H1 (cell line): ENCODE measurements at regions not wholly inside any gene's neighbourhood (a gene's known extent, or its start where the extent isn't known, plus 50 kb on each side); places are given as distances from the start of the nearest gene placed in this dataset.

Experiments used
- CTCF ChIA-PET: fragments of 300-600 bp; sonication (Branson Sonifier 250); formaldehyde crosslinking; loops from one replicate; lab custom pipeline; 2021; ENCODE audit not compliant: partially characterized antibody; lab: Charles Lee
- POLR2A ChIA-PET: fragments of 300-600 bp; sonication (Branson Sonifier 250); formaldehyde crosslinking; loops from one replicate; lab custom pipeline; 2021; ENCODE audit warnings: inconsistent platforms; ENCODE audit not compliant: partially characterized antibody; lab: Charles Lee
- DNase-seq, 2 experiments: peaks; one replicate each; pipeline versions ENCODE4 v3.0.0 to v3.0.0-alpha.2; 2010 to 2022; ENCODE audit warnings: low spot score in 2 of 2, low read depth in 1 of 2, mixed read lengths in 1 of 2
- FAIRE-seq: peaks from 2 replicates; lab custom pipeline; 2011; peaks lifted over from hg19 to GRCh38; lab: Jason Lieb, UNC
- H2AFZ ChIP-seq: 2 replicates; pipeline ENCODE4 v1.8.1; 2012; ENCODE audit warnings: low read length, inconsistent platforms
- H2AK5ac ChIP-seq: 2 replicates; pipeline ENCODE4 v1.6.1; 2013; ENCODE audit warnings: low read depth, low read length
- H2BK120ac ChIP-seq: replicated peaks from 2 replicates; pipeline ENCODE3; 2013; ENCODE audit warnings: low read depth, low read length, inconsistent platforms
- H2BK12ac ChIP-seq: 2 replicates; pipeline ENCODE4 v1.6.1; 2013; ENCODE audit warnings: low read depth, low read length
- H2BK15ac ChIP-seq: 2 replicates; pipeline ENCODE4 v1.6.1; 2013; ENCODE audit warnings: low read length
- H2BK20ac ChIP-seq: 2 replicates; pipeline ENCODE4 v1.6.1; 2013; ENCODE audit warnings: low read length
- H2BK5ac ChIP-seq: 2 replicates; pipeline ENCODE4 v1.6.1; 2013; ENCODE audit warnings: low read depth, low read length
- H3K14ac ChIP-seq: 2 replicates; pipeline ENCODE4 v1.6.1; 2013; ENCODE audit warnings: inconsistent platforms; ENCODE audit not compliant: insufficient read length
- H3K18ac ChIP-seq: 2 replicates; pipeline ENCODE4 v1.6.1; 2013; ENCODE audit warnings: low read length; ENCODE audit errors: extremely low read depth
- H3K23ac ChIP-seq: 2 replicates; pipeline ENCODE4 v1.6.1; 2013; ENCODE audit warnings: inconsistent platforms; ENCODE audit not compliant: insufficient read length
- H3K23me2 ChIP-seq: 2 replicates; pipeline ENCODE4 v1.6.1; 2013; ENCODE audit warnings: low read depth, low read length
- H3K27ac ChIP-seq: 2 replicates; pipeline ENCODE4 v1.6.1; 2011; ENCODE audit warnings: low read depth, low read length, inconsistent platforms
- H3K27me3 ChIP-seq, 4 experiments: replicated peaks in 1 of 4; 1 replicate in 1 of 4; 2 replicates in 3 of 4; pipeline versions ENCODE4 v1.6.1 to v1.8.1; 2011 to 2013; ENCODE audit warnings: low read length in 3 of 4, mild to moderate bottlenecking in 3 of 4, inconsistent platforms in 2 of 4, mixed read lengths in 2 of 4, moderate library complexity in 1 of 4; ENCODE audit not compliant: control insufficient read depth in 3 of 4, insufficient read depth in 3 of 4; ENCODE audit errors: extremely low read depth in 1 of 4
- H3K36me3 ChIP-seq, 4 experiments: 2 replicates each; pipeline versions ENCODE4 v1.6.1 to v1.8.1; 2011 to 2013; ENCODE audit warnings: mild to moderate bottlenecking in 4 of 4, low read length in 3 of 4, moderate library complexity in 2 of 4, control low read depth in 1 of 4, inconsistent platforms in 1 of 4; ENCODE audit not compliant: insufficient read depth in 4 of 4, control insufficient read depth in 2 of 4
- H3K4ac ChIP-seq: replicated peaks from 2 replicates; pipeline ENCODE3; 2013; ENCODE audit warnings: low read length, low read depth, mixed read lengths, inconsistent platforms; ENCODE audit not compliant: insufficient read length
- H3K4me1 ChIP-seq, 4 experiments: replicated peaks in 1 of 4; 1 replicate in 1 of 4; 2 replicates in 3 of 4; pipeline versions ENCODE4 v1.6.1 to v1.8.1; 2011 to 2013; ENCODE audit warnings: low read length in 3 of 4, inconsistent platforms in 2 of 4, mixed read lengths in 1 of 4; ENCODE audit not compliant: insufficient read depth in 4 of 4, control insufficient read depth in 3 of 4
- H3K4me2 ChIP-seq, 2 experiments: 2 replicates each; pipeline versions ENCODE4 v1.6.1 to v1.8.1; 2011 to 2013; ENCODE audit warnings: low read depth in 2 of 2, low read length in 2 of 2, control low read depth in 1 of 2, inconsistent platforms in 1 of 2, mild to moderate bottlenecking in 1 of 2; ENCODE audit not compliant: insufficient read depth in 1 of 2
- H3K4me3 ChIP-seq, 4 experiments: fragments of 200-600, 300-600 bp in 1 of 4; sonication (generic), shearing (Covaris generic), sonication (Bioruptor Twin) in 1 of 4; 2 replicates each; pipeline versions ENCODE4 v1.5.1 to v1.8.1; 2011 to 2016; ENCODE audit warnings: low read length in 4 of 4, low read depth in 3 of 4, control low read depth in 2 of 4, inconsistent platforms in 2 of 4, mild to moderate bottlenecking in 2 of 4, mixed read lengths in 1 of 4, moderate library complexity in 1 of 4; ENCODE audit not compliant: insufficient read depth in 2 of 4; ENCODE audit errors: extremely low read depth in 1 of 4
- H3K56ac ChIP-seq: replicated peaks from 2 replicates; pipeline ENCODE3; 2013; ENCODE audit warnings: low read depth, mild to moderate bottlenecking, mixed read lengths, low read length, inconsistent platforms; ENCODE audit not compliant: insufficient read length
- H3K79me1 ChIP-seq: 2 replicates; pipeline ENCODE4 v1.6.1; 2013; ENCODE audit warnings: low read depth, low read length, control low read depth
- H3K79me2 ChIP-seq, 2 experiments: 2 replicates each; pipeline versions ENCODE4 v1.6.1 to v1.8.1; 2012 to 2013; ENCODE audit warnings: low read length in 2 of 2, mild to moderate bottlenecking in 2 of 2, inconsistent platforms in 1 of 2; ENCODE audit not compliant: insufficient read depth in 2 of 2, control insufficient read depth in 1 of 2
- H3K9ac ChIP-seq, 4 experiments: replicated peaks in 1 of 4; 1 replicate in 1 of 4; 2 replicates in 3 of 4; pipeline versions ENCODE4 v1.6.1 to v1.8.1; 2011 to 2013; ENCODE audit warnings: low read depth in 3 of 4, low read length in 3 of 4, control low read depth in 2 of 4, mild to moderate bottlenecking in 2 of 4, moderate library complexity in 2 of 4, inconsistent platforms in 1 of 4; ENCODE audit errors: extremely low read depth in 1 of 4
- H3K9me3 ChIP-seq, 2 experiments: 2 replicates each; pipeline versions ENCODE4 v1.6.1 to v1.8.1; 2012 to 2013; ENCODE audit warnings: mild to moderate bottlenecking in 2 of 2, moderate library complexity in 2 of 2, control low read depth in 1 of 2, inconsistent platforms in 1 of 2, low read depth in 1 of 2, low read length in 1 of 2, mixed read lengths in 1 of 2; ENCODE audit not compliant: insufficient read depth in 2 of 2
- H4K20me1 ChIP-seq, 2 experiments: replicated peaks in 1 of 2; 2 replicates each; pipeline versions ENCODE3 to v1.8.1; 2011 to 2013; ENCODE audit warnings: inconsistent platforms in 2 of 2, low read length in 2 of 2, mild to moderate bottlenecking in 1 of 2; ENCODE audit not compliant: insufficient read depth in 2 of 2, control insufficient read depth in 1 of 2
- H4K5ac ChIP-seq: 2 replicates; pipeline ENCODE4 v1.6.1; 2013; ENCODE audit warnings: low read length, low read depth, mixed read lengths, inconsistent platforms; ENCODE audit not compliant: insufficient read length
- H4K8ac ChIP-seq: 2 replicates; pipeline ENCODE4 v1.8.0; 2013; ENCODE audit warnings: mild to moderate bottlenecking, moderate library complexity, low read length, inconsistent platforms; ENCODE audit not compliant: insufficient read depth; ENCODE audit errors: extremely low read depth
- H4K91ac ChIP-seq: replicated peaks from 2 replicates; pipeline ENCODE3; 2013; ENCODE audit warnings: low read length, mixed read lengths, inconsistent platforms; ENCODE audit not compliant: insufficient read length
- CTBP2 ChIP-seq: IDR thresholded peaks from 2 replicates; pipeline ENCODE4 v1.7.0; 2011; ENCODE audit warnings: borderline replicate concordance, mild to moderate bottlenecking, moderate library complexity, mixed read lengths, low read length; ENCODE audit not compliant: insufficient read depth, insufficient read length
- KDM1A ChIP-seq: fragments of 200-600, 300-600 bp; sonication (generic); IDR thresholded peaks from 2 replicates; pipeline ENCODE4 v1.7.1; 2016; ENCODE audit warnings: mild to moderate bottlenecking, low read length, borderline replicate concordance
- MAX ChIP-seq: IDR thresholded peaks from 2 replicates; pipeline ENCODE4 v1.6.1; 2012; ENCODE audit warnings: inconsistent platforms
- SIX5 ChIP-seq: IDR thresholded peaks from 2 replicates; pipeline ENCODE4 v1.6.1; 2011; ENCODE audit warnings: mild to moderate bottlenecking, low read depth, low read length
- SRF ChIP-seq: IDR thresholded peaks from 2 replicates; pipeline ENCODE4 v1.6.1; 2011; ENCODE audit warnings: mild to moderate bottlenecking, low read depth, low read length, moderate library complexity
- WGBS, 2 experiments: shearing (Covaris generic) in 1 of 2; methylation state at CpG; one replicate each; pipeline versions ENCODE4 v1.1.6 to v1.1.7; 2013 to 2015; ENCODE audit warnings: low lambda C conversion rate in 2 of 2, mixed read lengths in 2 of 2, inconsistent platforms in 1 of 2, low coverage in 1 of 2, missing lambda C conversion rate in 1 of 2; ENCODE audit not compliant: insufficient replicate concordance in 2 of 2, insufficient coverage in 1 of 2, insufficient read length in 1 of 2; ENCODE audit errors: extremely low coverage in 1 of 2, missing lambda C conversion rate in 1 of 2; 5-methylcytosine and 5-hydroxymethylcytosine counted together

GRCh38 chr18:2274613-2275012 lies 296.7 kb downstream of the METTL4 start:
- Histone ChIP-seq H4K20me1 (no peaks in the 10 kb centered on the region), H3K4ac (no peak overlapping the region), H3K4me1 (no peaks in the 10 kb centered on the region), H4K91ac (no peak overlapping the region), H3K9me3 (no peaks in the 10 kb centered on the region), H4K5ac (no peak overlapping the region), H3K4me3 (no peak overlapping the region), H3K14ac (no peak overlapping the region), H3K27ac (no peak overlapping the region), H3K23ac (no peak overlapping the region), H4K8ac (no peak overlapping the region), H2BK5ac (no peak overlapping the region), H2BK20ac (no peak overlapping the region)
- 90% methylated on average over 2 of the region's 2 CpGs; no CpG with 5 or more reads in 1 of the 2 experiments for WGBS, 2 experiments
- no peak for FAIRE-seq
- no peak for TF ChIP-seq SRF
- TF ChIP-seq MAX, result no peak
- no peak for TF ChIP-seq CTBP2
- no peak for TF ChIP-seq SIX5
- no peak for TF ChIP-seq KDM1A
- TF ChIP-seq, all 59 proteins: peak for 0
- Histone ChIP-seq H3K56ac (no peak overlapping the region), H3K79me2 (no peaks in the 10 kb centered on the region), H3K23me2 (0 out of 2 replicates have a peak, but pooled peaks cover 2% of the 10 kb centered on the region), H3K27me3 (no peaks in the 10 kb centered on the region), H3K36me3 (no peaks in the 10 kb centered on the region), H2BK12ac (no peak overlapping the region), H2AFZ (no peak overlapping the region), H3K79me1 (no peaks in the 10 kb centered on the region), H2AK5ac (no peak overlapping the region), H3K9ac (no peak overlapping the region), H3K18ac (no peak overlapping the region), H3K4me2 (no peak overlapping the region), H2BK15ac (no peak overlapping the region), H2BK120ac (no peak overlapping the region)
- ChIA-PET CTCF (no interaction called here), POLR2A (no interaction called here)
- no peak for DNase-seq
